ENCODE measurements at regions not wholly inside any gene's neighbourhood (a gene's known extent, or its start where the extent isn't known, plus 50 kb on each side); places are given as distances from the start of the nearest gene placed in this dataset.

DNA sequence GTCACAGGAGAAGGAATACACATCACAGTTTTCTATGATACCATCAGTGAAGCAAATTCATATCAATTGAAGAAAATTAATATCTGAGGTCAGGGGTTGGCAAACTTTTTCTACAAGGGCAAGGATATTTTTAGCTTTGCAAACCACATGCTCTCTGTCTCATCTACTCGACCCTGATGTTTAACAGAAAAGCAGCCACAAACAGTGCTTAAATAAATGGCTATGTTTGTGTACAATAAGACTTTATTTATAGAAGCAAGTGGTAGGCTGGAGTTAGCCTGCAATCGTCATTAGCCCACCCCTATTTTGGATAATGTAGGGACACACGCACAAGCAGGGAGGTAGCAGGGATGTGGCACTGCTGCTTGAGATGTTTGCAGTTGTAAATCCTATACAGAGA is 251.4 kb downstream of the CETN3 start:
- no peak overlapping the region for H3K9ac ChIP-seq (ENCODE audit: low read depth, low read length)
- no peaks in the 10 kb centered on the region for H3K36me3 ChIP-seq (ENCODE audit: insufficient read depth, low read length)
- no peaks in the 10 kb centered on the region for H3K9me3 ChIP-seq (replicated peaks; ENCODE audit: low read length)
- H3K4me1 ChIP-seq (ENCODE audit: control insufficient read depth, insufficient read depth, low read length) = no peaks in the 10 kb centered on the region
- H3K4me3 ChIP-seq (ENCODE audit: low read length) = no peak overlapping the region
- H3K4me2 ChIP-seq (ENCODE audit: low read length) = no peak overlapping the region
- H3K27me3 ChIP-seq (ENCODE audit: control insufficient read depth, insufficient read depth, low read length) = no peaks in the 10 kb centered on the region

DNA sequence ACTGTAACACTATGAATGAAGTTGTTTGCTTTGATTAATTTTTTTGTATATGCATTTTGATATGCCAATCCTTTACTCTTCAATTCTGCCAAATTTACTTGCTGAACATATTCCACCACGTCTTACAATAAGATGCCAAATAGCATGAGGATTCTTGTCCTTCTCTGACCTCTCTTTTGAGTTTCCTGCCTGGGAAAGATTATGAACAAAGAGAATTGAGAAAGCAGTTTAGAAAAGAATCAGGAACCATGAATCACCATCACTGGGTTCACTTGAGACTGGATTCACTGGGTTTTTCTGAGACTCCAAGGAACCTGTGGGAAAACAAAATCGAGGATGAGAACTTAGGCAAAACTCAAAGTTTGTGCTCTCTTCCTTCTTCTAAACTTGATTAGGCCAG is 256.5 kb downstream of the CETN3 start:
- Histone ChIP-seq H3K4me3 (ENCODE audit: low read length) (no peak overlapping the region), H3K27me3 (ENCODE audit: control insufficient read depth, insufficient read depth, low read length) (no peaks in the 10 kb centered on the region), H3K9me3 (replicated peaks; ENCODE audit: low read length) (no peaks in the 10 kb centered on the region), H3K9ac (ENCODE audit: low read depth, low read length) (no peak overlapping the region), H3K4me1 (ENCODE audit: control insufficient read depth, insufficient read depth, low read length) (no peaks in the 10 kb centered on the region), H3K4me2 (ENCODE audit: low read length) (no peak overlapping the region), H3K36me3 (ENCODE audit: insufficient read depth, low read length) (no peaks in the 10 kb centered on the region)

DNA sequence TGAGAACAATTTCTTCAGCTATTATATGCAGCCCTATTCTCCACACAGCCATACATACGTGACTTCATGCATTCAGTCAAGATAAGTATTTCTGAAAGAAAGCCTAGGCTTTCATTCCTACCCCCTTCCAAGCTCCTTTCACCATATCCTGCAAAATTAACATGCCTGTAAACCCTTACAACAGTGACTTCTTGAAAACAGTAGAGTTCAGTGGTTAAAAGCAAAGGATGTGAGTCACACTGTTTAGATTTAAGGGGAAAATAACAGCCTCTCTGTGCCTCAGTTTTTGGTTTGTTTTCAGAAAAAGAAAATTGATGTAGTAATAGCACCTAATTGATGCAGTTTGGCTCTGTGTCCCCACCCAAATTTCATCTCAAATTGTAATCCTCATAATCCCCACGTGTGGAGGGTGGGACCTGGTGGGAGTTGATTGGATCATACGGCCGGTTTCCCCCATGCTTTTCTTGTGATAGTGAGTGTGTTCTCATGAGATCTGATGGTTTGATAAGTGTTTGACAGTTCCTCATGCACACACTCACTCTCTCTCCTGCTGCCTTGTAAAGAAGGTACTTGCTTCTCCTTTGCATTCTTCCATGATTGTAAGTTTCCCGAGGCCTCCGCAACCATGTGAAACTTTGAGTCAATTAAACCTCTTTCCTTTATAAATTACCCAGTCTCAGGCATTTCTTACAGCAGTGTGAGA is 264.8 kb downstream of the CETN3 start:
- Histone ChIP-seq H3K4me2 (ENCODE audit: low read length) (no peak overlapping the region), H3K9ac (ENCODE audit: low read depth, low read length) (no peak overlapping the region)

DNA sequence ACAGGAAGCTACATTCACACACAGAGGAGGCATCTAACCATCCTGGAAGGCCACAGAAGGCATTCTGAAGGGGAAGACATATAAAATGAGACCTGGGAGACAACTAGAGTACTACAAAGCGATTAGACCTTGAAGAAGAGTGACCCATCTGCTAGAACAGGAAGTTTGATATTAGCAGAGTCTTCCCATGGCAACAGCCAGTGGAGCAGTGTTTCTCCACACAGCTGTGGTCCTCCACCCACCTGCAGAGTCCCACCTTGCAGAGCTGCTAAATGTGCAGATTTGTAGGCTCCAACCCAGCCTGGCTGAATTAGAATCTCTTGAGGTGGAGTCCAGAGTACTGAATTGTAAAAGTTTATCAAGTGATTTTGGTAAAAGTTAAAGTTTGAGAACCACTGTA is 267.0 kb downstream of the CETN3 start:
- no peak overlapping the region for H3K9ac ChIP-seq (ENCODE audit: low read depth, low read length)
- no peak overlapping the region for H3K4me2 ChIP-seq (ENCODE audit: low read length)
- H3K27me3 ChIP-seq (ENCODE audit: control insufficient read depth, insufficient read depth, low read length) = no peaks in the 10 kb centered on the region
- no peaks in the 10 kb centered on the region for H3K36me3 ChIP-seq (ENCODE audit: insufficient read depth, low read length)
- H3K4me1 ChIP-seq (ENCODE audit: control insufficient read depth, insufficient read depth, low read length) = peaks cover 9% of the 10 kb centered on the region
- no peak overlapping the region for H3K4me3 ChIP-seq (ENCODE audit: low read length)
- H3K9me3 ChIP-seq (replicated peaks; ENCODE audit: low read length) = no peaks in the 10 kb centered on the region

More for the DNA sequence above, 264.8 kb downstream of the CETN3 start:
- Histone ChIP-seq H3K4me1 (ENCODE audit: control insufficient read depth, insufficient read depth, low read length) (peaks cover 9% of the 10 kb centered on the region), H3K36me3 (ENCODE audit: insufficient read depth, low read length) (no peaks in the 10 kb centered on the region), H3K9me3 (replicated peaks; ENCODE audit: low read length) (no peaks in the 10 kb centered on the region), H3K27me3 (ENCODE audit: control insufficient read depth, insufficient read depth, low read length) (no peaks in the 10 kb centered on the region), H3K4me3 (ENCODE audit: low read length) (no peak overlapping the region)

DNA sequence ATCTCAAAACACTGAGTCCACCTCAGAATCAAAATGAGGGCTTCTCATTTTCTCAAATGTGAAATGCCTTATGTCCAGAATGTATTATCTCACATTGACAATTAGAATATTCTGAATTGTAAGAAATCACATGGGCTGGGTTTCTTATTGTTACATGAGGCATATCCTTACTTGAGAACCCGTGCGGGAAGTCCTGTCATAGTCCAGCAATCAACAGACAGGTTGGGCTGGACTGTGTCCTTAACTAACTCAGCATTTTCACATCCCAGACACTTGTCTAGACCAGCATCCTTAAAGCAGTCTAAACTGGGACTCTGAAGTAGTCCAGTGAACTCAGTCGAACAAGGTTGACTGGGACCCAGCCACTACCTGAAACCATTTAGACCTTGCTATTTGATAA is 267.6 kb downstream of the CETN3 start:
- H3K27me3 ChIP-seq (ENCODE audit: control insufficient read depth, insufficient read depth, low read length) = no peaks in the 10 kb centered on the region
- no peak overlapping the region for H3K4me2 ChIP-seq (ENCODE audit: low read length)
- H3K9me3 ChIP-seq (replicated peaks; ENCODE audit: low read length) = no peaks in the 10 kb centered on the region
- H3K4me1 ChIP-seq (ENCODE audit: control insufficient read depth, insufficient read depth, low read length) = peaks cover 9% of the 10 kb centered on the region
- no peak overlapping the region for H3K9ac ChIP-seq (ENCODE audit: low read depth, low read length)
- no peak overlapping the region for H3K4me3 ChIP-seq (ENCODE audit: low read length)
- H3K36me3 ChIP-seq (ENCODE audit: insufficient read depth, low read length) = no peaks in the 10 kb centered on the region

DNA sequence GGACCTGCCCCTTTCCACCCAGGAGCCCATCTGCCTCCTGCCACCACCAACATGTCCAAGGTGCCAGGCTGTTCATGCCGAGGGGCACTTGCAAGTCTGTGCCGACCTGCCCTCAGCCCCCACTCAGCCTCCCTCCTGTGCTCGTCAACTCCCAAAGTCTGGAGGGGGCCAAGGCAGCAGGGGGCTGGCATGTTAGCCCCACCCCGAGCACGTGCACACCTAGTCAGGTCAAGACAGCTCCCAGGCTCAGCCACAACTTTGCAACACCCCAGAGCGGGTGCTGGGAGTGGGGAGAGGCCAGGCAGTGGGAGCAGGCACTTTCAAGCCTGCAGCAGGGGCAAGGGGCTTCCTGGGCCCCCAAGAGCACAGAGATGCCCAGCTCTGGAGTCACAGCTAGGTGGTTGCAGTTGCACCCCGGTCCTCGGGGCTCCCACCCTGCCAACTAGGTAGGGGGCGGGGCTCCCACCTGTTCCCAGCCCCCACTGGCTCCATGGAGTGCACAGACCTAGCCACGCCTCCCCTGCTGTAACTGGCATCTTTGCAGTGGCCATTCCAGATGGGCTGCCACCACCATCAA is 272.5 kb downstream of the CETN3 start:
- H3K4me2 ChIP-seq (ENCODE audit: low read length) = no peak overlapping the region
- H3K27me3 ChIP-seq (ENCODE audit: control insufficient read depth, insufficient read depth, low read length) = no peaks in the 10 kb centered on the region
- H3K36me3 ChIP-seq (ENCODE audit: insufficient read depth, low read length) = no peaks in the 10 kb centered on the region
- no peak overlapping the region for H3K4me3 ChIP-seq (ENCODE audit: low read length)
- H3K9me3 ChIP-seq (replicated peaks; ENCODE audit: low read length) = no peaks in the 10 kb centered on the region
- no peak overlapping the region for H3K9ac ChIP-seq (ENCODE audit: low read depth, low read length)
- peaks cover 10% of the 10 kb centered on the region for H3K4me1 ChIP-seq (ENCODE audit: control insufficient read depth, insufficient read depth, low read length)

DNA sequence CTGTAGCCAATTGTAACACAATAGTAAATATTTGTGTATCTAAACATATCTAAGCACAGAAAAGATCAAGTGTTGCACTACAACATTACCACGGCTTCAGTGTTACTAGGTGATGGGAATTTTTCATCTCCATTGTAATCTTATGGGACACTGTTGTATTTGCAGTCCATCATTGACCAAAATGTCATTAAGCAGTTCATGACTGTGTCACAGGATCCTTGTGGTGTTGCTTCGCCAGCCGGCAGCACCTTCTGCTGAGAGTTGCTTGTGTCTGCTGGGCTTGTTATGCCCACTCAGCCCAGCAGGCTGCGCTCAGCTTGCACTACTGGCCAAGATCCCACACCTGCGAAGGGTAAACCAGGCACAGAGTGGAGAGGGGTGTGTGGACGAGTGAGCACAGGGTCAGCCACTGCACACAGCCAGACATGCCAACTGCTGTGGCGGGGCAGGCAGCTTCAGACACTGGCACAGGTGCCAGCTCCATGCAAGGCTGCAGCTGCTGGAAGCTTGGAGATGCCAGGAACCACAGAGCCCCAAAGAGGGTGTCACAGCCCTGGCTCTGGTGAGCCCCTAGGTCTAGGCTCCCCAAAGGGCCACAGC is 273.7 kb downstream of the CETN3 start:
- Histone ChIP-seq H3K4me1 (ENCODE audit: control insufficient read depth, insufficient read depth, low read length) (peaks cover 10% of the 10 kb centered on the region), H3K9me3 (replicated peaks; ENCODE audit: low read length) (no peaks in the 10 kb centered on the region), H3K36me3 (ENCODE audit: insufficient read depth, low read length) (no peaks in the 10 kb centered on the region), H3K9ac (ENCODE audit: low read depth, low read length) (no peak overlapping the region), H3K4me3 (ENCODE audit: low read length) (no peak overlapping the region), H3K27me3 (ENCODE audit: control insufficient read depth, insufficient read depth, low read length) (no peaks in the 10 kb centered on the region), H3K4me2 (ENCODE audit: low read length) (no peak overlapping the region)

DNA sequence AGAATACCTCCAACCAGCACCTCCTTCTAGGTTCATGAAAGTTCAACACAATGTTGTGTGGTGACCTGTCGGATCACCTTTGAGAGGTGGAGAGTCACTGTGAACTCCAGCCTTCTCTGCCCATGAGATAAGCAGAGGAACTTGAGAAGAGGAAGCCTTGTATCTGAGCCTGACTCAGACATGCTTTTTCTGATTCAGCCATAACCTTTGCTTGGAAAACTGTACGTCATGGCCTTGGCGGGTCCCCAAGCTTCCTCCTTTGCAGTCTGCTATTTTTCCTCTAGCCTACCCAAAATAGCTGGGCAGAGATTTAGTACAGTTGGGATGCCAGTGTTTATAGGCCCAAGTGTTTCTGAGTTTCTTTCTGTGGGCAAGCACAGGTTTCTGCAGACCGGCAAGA is 274.7 kb downstream of the CETN3 start:
- no peaks in the 10 kb centered on the region for H3K27me3 ChIP-seq (ENCODE audit: control insufficient read depth, insufficient read depth, low read length)
- no peak overlapping the region for H3K9ac ChIP-seq (ENCODE audit: low read depth, low read length)
- no peaks in the 10 kb centered on the region for H3K9me3 ChIP-seq (replicated peaks; ENCODE audit: low read length)
- peaks cover 10% of the 10 kb centered on the region for H3K4me1 ChIP-seq (ENCODE audit: control insufficient read depth, insufficient read depth, low read length)
- no peak overlapping the region for H3K4me2 ChIP-seq (ENCODE audit: low read length)
- H3K36me3 ChIP-seq (ENCODE audit: insufficient read depth, low read length) = no peaks in the 10 kb centered on the region
- no peak overlapping the region for H3K4me3 ChIP-seq (ENCODE audit: low read length)

DNA sequence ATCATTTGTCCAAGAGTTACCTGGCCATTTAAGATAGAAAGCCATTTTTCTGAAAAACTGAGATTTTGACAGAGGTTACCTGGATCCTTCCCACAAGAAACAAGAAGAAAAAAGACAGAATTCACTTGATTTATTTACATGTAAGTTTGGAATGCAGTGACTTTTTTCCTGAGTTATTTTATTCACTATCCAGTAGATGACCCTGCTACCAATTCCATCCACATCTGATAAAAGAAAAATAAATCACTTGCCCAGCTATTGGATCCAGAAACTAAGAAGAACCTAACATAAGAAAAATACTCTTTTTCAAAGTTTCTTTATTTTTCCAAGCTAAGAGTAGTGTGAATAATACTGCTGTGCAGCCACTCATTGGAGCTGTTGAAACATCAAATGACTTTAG is 275.2 kb downstream of the CETN3 start:
- no peak overlapping the region for H3K9ac ChIP-seq (ENCODE audit: low read depth, low read length)
- H3K4me2 ChIP-seq (ENCODE audit: low read length) = no peak overlapping the region
- no peaks in the 10 kb centered on the region for H3K27me3 ChIP-seq (ENCODE audit: control insufficient read depth, insufficient read depth, low read length)
- no peaks in the 10 kb centered on the region for H3K9me3 ChIP-seq (replicated peaks; ENCODE audit: low read length)
- peaks cover 10% of the 10 kb centered on the region for H3K4me1 ChIP-seq (ENCODE audit: control insufficient read depth, insufficient read depth, low read length)
- no peak overlapping the region for H3K4me3 ChIP-seq (ENCODE audit: low read length)
- H3K36me3 ChIP-seq (ENCODE audit: insufficient read depth, low read length) = no peaks in the 10 kb centered on the region

DNA sequence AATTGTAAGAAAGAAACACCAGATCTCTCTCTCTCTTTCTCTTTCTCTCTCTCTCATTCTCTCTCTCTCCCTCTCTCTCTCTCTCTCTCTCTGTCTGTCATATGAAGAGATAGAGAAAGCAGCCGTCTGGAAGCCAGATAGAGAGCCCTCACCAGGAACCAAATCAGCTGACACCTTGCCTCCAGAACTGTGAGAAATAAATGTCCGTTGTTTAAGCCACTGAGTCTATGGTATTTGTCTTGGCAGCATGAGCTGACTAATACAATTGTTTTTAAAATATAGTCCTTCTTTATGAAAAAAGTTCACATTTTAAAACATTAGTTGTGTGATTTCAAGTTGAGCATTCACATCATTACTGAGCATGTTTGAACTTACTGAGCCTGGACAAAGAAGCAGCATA is 275.6 kb downstream of the CETN3 start:
- Histone ChIP-seq H3K4me2 (ENCODE audit: low read length) (no peak overlapping the region), H3K36me3 (ENCODE audit: insufficient read depth, low read length) (no peaks in the 10 kb centered on the region), H3K4me3 (ENCODE audit: low read length) (no peak overlapping the region), H3K4me1 (ENCODE audit: control insufficient read depth, insufficient read depth, low read length) (peaks cover 10% of the 10 kb centered on the region), H3K9ac (ENCODE audit: low read depth, low read length) (no peak overlapping the region), H3K9me3 (replicated peaks; ENCODE audit: low read length) (no peaks in the 10 kb centered on the region), H3K27me3 (ENCODE audit: control insufficient read depth, insufficient read depth, low read length) (no peaks in the 10 kb centered on the region)

DNA sequence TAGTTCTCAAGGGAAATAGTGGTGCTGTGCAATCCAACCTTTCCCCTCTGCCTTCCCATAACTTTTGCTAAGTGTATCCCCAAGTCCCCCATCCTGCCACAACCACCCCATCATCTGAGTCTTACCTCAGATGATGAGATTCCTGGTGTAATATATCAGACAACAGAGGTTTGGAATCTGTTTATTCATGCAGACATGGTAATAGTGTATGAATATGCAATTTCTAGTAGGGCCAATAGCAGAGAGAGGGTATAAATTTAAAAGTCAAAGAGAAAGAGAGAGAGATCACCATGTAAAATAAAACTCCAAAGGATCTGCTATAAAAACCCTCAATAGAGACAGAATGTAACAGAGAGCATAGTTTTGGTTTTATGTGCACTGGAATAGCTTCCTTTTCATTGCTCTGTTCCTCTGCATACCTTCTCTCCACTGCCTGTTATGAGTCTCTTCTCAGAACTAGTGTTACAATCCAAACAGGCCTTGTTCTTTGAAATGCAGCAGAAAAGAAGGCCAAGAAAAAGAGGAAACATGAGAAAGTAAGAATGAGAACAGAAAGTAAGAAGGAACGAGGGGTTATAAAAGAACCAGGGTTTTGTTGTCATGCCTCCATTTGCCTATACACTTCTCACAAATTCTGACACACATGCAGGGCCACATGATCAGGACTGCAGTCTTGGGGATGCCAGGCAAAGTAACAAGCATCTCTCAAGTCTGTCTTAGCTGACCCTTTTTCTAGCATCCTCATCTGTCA is 278.0 kb downstream of the CETN3 start:
- no peaks in the 10 kb centered on the region for H3K27me3 ChIP-seq (ENCODE audit: control insufficient read depth, insufficient read depth, low read length)
- no peak overlapping the region for H3K4me3 ChIP-seq (ENCODE audit: low read length)
- H3K9me3 ChIP-seq (replicated peaks; ENCODE audit: low read length) = no peaks in the 10 kb centered on the region
- no peak overlapping the region for H3K4me2 ChIP-seq (ENCODE audit: low read length)
- H3K9ac ChIP-seq (ENCODE audit: low read depth, low read length) = no peak overlapping the region
- H3K4me1 ChIP-seq (ENCODE audit: control insufficient read depth, insufficient read depth, low read length) = peaks cover 10% of the 10 kb centered on the region
- H3K36me3 ChIP-seq (ENCODE audit: insufficient read depth, low read length) = no peaks in the 10 kb centered on the region
